Activated effector memory CD4-positive, alpha-beta T cell treated with anti-CD3 and anti-CD28 coated beads, Interleukin-2, amount 50 U/mL, for 16 hours (primary cell): ENCODE measurements at regions not wholly inside any gene's neighbourhood (a gene's known extent, or its start where the extent isn't known, plus 50 kb on each side); places are given as distances from the start of the nearest gene placed in this dataset.
"Not testable (repeated sequence)": the region's sequence is repeated elsewhere in the genome, so short reads cannot be mapped to it uniquely, and the experiment has no call there.

Source experiments
- DNase-seq: peaks from one replicate; pipeline ENCODE4 v3.0.0-alpha.2; 2020

DNA sequence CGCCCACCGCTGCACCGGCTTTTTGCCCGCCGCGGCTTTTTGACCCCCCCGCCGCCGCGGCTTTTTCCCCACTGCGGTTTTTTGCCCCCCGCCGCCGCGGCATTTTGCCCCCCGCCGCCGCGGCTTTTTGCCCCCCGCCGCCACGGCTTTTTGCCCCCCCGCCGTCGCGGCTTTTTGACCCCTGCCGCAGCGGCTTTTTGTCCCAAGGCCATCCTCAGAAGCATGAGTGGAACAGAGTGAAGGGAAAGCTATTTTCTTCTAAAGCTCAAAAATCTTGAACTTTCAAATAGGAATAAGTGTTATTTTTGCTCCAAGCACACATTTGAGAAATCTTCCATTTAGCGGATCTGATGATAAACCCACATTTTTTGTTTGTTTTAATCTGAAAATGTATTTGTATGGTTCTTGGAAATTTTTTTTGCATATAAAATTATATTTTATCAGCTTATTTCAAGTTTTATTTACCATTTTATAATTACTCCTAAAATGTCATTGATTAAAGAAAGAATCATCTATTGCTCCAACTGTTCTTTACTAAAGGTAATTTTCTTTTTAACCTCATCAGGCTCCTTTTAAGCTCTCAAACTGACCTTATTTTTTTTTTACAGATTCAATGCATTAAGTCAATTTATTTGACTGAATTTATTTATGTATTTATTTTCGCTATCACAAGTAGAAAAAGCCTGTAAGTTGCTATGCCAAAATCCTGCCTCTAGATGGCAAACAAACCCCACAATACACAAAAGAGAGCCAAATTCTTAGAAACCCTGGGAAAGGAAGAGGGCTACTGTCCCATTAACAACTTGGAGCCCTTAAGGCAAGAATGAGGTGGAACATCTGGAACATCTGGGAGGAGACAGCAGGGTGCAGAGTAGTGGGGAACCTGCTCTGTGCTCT is 460.3 kb downstream of the ZNF33B start:
- DNase-seq, result not testable (repeated sequence)

DNA sequence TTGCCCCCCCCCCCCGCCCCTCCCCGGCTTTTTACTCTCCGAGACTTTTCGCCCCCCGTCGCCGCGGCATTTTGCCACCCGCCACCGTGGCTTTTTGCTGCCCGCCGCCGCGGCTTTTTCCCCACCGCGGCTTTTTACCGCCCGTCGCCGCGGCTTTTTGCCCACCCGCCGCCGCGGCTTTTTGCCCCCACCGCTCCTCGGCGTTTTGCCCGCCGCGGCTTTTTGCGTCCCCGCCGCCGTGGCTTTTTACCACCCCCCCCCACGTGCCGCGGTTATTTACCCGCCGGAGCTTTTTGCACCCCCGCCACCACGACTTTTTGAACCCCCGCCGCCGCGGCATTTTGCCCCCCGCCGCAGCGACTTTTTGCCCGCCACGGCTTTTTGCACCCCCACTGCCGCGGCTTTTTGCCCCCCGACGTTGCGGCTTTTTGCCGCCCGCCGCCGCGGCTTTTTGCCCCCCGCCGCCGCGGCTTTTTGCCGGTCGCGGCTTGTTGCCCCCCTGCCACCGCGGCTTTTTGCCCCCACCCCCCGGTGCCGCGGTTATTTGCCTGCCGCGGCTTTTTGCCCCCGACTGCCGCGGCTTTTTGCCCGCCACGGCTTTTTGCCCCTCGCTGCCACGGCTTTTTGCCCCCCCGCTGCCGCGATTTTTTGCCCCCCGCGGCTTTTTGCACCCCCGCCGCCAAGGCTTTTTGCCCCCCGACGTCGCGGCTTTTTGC is 461.1 kb downstream of the ZNF33B start:
- DNase-seq, result no peak

DNA sequence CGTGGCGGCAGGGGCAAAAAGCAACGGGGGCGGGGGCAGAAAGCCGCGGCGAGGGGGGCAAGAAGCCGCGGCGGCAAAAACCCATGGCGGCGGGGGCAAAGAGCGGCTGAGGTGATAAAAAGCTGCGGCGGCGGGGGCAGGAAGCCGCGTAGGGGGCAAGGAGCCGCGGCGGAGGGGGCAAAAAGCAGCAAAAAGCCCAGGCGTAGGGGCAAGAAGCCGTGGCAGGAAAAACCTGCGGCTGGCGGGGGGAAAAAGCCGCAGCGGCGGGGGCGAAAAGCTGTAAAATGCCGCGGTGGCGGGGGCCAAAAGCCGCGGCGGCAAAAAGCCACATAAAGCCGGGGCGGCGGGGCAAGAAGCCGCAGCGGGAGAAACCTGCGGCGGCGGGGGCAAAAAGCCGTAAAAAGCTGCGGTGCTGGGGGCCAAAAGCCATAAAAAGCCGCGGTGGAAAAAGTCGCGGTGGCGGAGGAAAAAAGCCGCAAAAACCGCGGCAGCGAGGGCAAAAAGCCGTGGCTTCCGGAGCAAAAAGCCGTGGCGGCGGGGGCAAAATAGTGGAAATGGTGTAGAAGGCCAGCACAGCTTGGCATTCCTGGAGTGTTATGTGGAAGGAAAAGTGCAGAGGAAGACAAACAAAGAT is 487.8 kb downstream of the ZNF33B start:
- DNase-seq, result no peak

DNA sequence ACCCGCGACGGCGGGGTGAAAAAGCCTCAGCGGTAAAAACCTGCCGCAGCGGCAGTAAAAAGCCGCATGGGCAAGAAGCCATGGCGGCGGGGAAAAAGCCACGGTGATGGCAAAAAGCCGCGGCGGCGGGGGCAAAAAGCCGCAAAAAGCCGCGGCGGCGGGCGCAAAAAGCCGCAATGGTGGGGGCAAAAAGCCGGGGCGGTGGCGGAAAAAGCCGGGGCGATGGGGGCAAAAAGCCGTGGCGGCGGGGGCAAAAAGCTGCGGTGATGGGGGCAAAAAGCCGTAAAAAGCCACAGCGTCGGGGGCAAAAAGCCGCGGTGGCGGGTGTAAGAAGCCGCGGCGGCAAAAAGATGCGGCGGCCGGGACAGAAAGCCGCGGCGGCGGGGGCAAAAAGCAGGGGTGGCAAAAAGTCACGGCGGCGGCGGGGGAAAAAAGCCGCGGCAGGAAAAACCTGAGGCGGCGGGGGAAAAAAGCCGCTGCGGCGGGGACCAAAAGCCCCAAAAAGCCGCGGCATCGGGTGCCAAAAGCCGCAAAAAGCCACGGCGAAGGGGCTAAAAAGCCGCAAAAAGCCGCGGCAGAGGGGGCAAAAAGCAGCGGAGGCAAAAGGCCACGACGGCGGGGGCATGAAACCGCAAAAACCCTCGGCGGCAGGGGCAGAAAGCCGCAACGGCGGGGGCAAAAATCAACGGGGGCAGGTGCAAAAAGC is 488.5 kb downstream of the ZNF33B start:
- no peak for DNase-seq

DNA sequence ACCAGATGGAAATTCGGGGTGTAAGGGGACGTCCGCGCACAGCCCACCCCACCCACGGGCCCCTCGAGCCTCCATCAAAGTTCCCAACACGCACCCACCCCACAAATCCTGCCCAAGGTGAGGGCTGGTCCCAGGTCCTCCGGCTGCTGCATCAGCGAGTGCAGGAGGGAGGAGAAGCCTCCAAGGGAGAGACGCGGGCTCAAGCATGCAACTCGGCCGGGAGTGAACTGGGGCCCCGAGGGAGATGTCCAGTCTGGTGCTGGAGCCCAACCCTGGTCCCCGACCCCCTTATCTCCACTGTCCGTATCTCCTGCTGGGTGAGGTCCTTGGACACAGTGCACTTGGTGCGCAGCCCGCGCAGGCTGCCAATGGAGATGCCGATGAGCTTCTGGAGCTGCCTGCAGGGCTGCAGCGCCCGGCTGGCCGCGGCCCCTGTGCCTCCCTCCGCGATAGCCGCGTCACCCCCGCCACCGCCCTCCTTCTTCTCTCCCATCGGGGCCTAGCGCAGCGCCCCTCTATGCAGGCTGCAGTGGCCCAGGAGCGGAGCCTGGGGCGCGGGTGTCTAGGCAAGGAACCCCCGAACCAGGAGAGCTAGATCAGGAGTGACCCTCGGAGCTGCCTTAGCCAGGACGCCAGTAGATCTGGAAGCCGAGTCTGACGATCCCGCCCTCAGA is 489.2 kb downstream of the ZNF33B start:
- no peak for DNase-seq

DNA sequence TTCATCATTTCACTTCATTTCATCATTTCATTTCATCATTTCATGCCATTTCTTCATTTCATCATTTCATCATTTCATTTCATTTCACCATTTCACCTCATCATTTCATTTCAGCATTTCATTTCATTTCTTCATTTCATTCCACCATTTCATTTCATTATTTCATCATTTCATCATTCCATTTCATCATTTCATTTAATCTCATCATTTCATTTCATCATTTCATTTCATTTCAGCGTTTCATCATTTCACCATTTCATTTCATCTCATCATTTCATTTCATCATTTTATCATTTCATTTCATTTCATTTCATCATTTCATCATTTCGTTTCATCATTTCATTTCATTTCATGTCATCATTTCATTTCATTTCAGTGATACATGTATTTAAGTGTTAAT is 492.2 kb downstream of the ZNF33B start:
- not testable (repeated sequence) for DNase-seq

DNA sequence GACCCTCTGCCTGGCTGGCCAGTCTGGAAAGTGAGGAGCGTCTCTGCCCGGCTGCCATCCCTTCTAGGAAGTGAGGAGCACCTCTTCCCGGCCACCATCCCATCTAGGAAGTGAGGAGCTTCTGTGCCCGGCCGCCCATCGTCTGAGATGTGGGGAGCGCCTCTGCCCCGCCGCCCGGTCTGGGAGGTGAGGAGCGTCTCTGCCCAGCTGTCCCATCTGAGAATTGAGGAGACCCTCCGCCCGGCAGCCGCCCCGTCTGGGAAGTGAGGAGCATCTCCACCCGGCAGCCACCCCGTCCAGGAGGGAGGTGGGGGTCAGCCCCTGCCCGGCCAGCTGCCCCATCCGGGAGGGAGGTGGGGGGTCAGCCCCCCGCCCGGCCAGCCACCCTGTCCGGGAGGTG is 500.3 kb downstream of the ZNF33B start:
- not testable (repeated sequence) for DNase-seq

DNA sequence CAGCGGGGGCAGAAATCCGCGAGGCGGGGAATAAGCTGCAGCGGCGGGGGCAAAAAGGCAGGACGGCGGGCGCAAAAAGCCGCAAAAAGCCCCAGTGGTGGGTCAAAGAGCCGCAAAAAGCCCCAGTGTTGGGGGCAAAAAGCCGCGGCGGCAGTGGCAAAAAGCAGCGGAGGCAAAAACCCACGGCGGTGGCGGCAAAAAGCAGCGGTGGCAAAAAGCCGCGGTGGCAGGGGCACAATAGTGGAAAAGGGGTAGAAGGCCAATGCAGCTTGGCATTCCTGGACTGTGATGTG is 525.3 kb downstream of the ZNF33B start:
- no peak for DNase-seq

DNA sequence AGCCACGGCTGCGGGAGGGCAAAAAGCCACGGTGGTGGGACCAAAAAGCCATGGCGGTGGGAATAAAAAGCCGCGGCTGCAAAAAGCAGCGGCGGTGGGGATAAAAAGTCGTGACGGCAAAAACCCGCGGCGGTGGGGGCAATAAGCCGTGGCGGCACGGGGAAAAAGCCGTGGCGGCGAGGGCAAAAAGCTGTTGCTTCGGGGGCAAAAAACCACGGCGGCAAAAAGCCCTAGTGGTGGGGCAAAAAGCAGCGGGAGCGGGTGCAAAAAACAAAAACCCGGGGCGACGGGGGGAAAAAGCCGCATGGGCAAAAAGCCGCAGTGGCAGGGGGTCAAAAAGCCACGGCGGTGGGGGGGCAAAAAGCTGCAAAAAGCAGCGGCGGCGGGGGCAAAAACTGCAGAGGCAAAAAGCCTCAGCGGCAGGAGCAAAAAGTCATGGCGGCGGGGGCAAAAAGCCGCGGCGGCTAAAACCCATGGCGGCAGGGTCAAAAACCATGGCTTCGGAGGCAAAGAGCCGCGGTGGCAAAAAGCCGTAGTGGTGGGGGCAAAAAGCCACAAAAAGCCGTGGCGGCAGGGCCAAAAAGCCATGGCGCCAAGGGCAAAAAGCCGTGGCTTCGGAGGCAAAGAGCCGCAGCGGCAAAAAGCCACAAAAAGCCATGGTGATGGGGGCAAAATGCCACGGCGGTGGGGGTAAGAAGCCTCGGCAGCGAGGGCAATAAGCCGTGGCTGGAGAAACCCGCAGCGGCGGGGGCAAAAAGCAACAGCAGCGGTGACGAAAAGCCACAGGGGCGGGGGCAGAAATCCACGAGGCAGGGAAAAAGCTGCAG is 525.8 kb downstream of the ZNF33B start:
- DNase-seq, result no peak

DNA sequence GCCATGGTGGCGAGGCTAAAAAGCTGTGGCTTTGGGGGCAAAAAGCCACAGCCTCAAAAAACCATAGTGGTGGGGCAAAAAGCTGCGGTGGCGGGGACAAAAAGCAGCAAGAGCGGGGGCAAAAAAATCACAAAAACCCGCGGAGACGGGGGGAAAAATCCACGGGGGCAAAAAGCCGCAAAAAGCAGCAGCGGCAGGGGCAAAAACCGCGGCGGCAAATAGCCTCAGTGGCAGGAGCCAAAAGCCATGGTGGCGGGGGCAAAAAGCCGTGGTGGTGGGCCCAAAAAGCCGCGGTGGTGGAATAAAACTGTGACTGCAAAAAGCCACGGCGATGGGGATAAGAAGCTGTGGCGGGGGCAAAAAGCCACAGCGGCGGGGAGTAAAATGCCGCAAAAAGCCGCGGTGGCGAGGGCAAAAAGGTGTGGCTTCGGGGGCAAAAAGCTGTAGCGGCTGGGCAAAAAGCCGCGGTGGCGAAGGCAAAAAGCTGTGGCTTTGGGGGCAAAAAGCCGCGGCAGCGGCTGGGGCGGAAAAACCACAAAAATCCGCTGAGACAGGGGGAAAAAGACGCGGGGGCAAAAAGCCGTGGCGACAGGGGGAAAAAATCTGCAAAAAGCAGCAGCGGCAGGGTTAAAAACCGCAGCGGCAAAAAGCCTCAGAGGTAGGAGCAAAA is 526.6 kb downstream of the ZNF33B start:
- no peak for DNase-seq

DNA sequence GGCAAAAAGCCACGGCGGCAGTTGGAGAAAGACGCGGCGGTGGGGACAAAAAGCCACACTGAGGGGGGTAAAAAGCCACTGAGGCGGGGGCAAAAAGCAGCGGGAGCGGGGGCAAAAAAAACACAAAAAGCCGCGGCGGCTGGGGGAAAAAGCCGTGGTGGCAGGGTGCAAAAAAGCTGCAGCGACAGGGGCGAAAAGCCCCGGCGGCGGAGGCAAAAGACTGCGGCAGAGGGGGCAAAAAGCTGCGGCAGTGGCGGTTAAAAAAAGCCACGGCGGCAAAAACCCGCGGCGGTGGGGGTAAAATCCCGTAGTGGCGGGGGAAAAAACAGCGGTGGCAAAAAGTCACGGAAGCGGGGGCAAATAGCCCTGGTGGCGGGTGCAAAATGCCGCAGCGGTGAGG is 527.3 kb downstream of the ZNF33B start:
- DNase-seq, result no peak
